RWPE1 (cell line): ENCODE measurements at regions not wholly inside any gene's neighbourhood (a gene's known extent, or its start where the extent isn't known, plus 50 kb on each side); places are given as distances from the start of the nearest gene placed in this dataset.
"Not testable (repeated sequence)": the region's sequence is repeated elsewhere in the genome, so short reads cannot be mapped to it uniquely, and the experiment has no call there.

Source experiments
- CTCF ChIA-PET: fragments of 350-600 bp; sonication (Branson Sonifier 250); formaldehyde crosslinking; extraction: SDS; loops from one replicate; lab custom pipeline; 2021; lab: Yijun Ruan, JAX
- POLR2A ChIA-PET: fragments of 400-600 bp; formaldehyde crosslinking; extraction: SDS; loops from one replicate; lab custom pipeline; 2020; ENCODE audit warnings: antibody characterized with exemption; ENCODE audit not compliant: low non-redundant PET; lab: Yijun Ruan, JAX
- DNase-seq: peaks from one replicate; pipeline ENCODE4 v3.0.0; 2012; ENCODE audit warnings: low spot score
- H3K27ac ChIP-seq: fragments of 450-650 bp; 2 replicates; pipeline ENCODE4 v1.5.1; 2017
- CTCF ChIP-seq: fragments of 450-650 bp; conservative IDR thresholded peaks from 2 replicates; pipeline ENCODE4 v1.5.1; 2017; ENCODE audit warnings: low read depth, mild to moderate bottlenecking

DNA sequence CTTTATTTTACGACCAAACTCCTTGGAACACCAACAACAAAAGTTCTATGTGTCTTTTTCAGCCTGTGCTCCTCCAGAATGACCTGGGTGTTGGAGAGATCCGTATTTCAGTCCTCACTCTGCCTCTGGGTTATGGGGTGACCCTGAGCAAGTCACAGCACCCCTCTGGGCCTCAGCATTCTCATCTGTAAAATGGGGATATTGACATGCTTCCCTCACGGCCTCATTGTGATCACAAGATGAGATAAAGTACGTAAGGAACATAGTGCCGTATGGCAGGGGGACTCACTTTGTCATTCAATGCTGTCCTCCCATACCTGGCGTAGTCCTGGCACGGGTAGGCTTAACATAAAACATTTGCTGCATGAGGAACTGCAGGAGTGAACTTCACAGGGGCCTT, 123.0 kb upstream of the HAND1 start:
- no peak overlapping the region for H3K27ac ChIP-seq
- TF ChIP-seq CTCF = no peak
- ChIA-PET POLR2A (no interaction called here), CTCF (no interaction called here)
- DNase-seq = no peak

DNA sequence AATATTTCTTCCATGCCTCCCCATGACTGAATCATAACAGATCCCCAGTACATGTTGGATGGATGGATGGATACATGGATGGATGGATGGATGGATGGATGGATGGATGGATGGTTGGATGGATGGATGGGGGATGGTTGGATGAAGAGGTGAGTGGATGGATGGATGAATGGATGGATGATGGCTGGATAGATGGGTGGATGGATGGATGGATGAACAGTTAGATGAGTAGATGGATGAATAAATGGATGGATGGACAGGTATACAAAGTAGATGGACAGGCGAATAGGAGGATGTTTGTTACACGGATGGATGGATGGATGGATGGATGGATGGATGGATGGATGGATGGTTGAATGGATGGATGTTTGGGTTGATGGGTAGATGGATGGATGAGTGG, 120.0 kb upstream of the HAND1 start:
- no peak overlapping the region for H3K27ac ChIP-seq
- ChIA-PET POLR2A (no interaction called here), CTCF (no interaction called here)
- no peak for DNase-seq
- TF ChIP-seq CTCF = no peak

DNA sequence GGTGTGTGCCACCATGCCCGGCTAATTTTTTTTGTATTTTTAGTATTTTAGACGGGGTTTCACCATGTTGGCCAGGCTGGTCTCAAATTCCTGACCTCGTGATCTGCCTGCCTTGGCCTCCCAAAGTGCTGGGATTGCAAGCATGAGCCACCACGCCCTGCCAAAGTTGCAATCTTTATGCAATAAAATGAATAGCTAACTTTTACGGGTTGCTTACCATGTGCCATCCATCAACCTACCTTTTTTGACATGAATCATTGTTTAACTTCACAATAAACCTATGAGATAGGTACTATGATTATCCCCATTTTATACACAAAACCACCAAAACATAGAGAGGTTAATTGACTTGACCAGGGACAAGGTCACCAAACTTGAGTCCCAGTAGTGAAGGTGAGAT, 118.8 kb upstream of the HAND1 start:
- CTCF ChIA-PET, H3K27ac ChIP-seq, DNase-seq, POLR2A ChIA-PET: not testable (repeated sequence)

DNA sequence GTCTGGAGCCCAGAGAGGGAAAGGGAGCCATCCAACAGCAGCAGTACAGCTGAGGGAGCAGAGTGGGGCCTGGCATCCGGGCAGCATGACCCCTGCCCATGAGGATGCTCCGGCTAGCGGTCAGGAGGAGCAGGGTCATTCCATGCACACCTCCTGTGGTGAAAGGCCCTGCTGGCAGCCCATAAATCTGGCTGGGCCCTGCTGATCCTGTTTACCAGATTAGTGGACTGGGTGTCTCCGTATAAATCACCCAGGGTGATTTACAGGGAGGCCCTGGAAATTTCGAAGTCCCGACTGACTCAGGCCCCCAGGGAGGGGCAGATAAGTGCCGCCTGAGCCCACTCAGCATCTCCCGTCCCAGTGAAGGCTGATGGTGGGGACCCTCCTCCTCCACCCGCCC, 117.6 kb upstream of the HAND1 start:
- TF ChIP-seq CTCF = no peak
- H3K27ac ChIP-seq = no peak overlapping the region
- ChIA-PET POLR2A (no interaction called here), CTCF (no interaction called here)
- no peak for DNase-seq

DNA sequence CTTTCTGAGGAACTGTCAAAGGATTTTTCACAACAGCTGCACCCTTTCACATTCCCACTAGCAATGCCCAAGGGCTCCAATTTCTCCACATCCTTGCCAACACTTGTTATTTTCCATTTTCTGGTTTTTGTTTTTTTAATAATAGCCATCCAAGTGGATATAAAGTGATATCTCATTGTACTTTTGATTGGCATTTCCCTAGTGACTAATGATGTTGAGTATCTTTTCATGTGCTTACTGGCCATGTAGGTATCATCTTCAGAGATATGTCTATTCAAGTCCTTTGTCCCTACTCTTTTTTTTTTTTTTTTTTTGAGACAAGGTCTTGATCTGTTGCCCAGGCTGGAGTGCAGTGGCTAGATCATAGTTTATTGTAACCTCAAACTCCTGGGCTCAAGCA, 115.8 kb upstream of the HAND1 start:
- POLR2A ChIA-PET = no interaction called here
- CTCF ChIA-PET = no interaction called here
- no peak for DNase-seq
- no peak for TF ChIP-seq CTCF
- no peak overlapping the region for H3K27ac ChIP-seq

DNA sequence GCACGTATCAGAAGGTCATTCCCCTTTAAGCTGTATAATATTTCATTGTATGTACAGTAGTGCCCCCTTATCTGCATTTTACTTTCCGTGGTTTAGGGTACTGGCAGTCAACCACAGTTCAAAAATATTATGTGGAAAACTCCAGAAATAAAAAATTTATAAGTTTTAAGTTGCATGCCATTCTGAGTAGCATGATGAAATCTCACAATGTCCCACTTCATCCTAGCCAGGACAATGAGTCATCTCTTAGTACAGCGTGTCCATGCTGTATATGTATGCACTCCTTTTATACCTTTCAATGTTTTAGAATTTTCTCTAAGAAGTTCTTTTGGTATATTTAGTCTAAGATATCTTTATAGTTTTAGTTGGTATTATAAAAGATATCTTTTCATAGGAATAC, 115.0 kb upstream of the HAND1 start:
- H3K27ac ChIP-seq = no peak overlapping the region
- DNase-seq = no peak
- no peak for TF ChIP-seq CTCF
- ChIA-PET CTCF (interaction anchor here (0.6 kb wide), 1 partner anchor 10 kb away, joined by 3 read pairs; no protein-coding TSS in a partner anchor), POLR2A (no interaction called here)

- H3K27ac ChIP-seq = no peak overlapping the region
- TF ChIP-seq CTCF = no peak
- no peak for DNase-seq
- ChIA-PET POLR2A (no interaction called here), CTCF (interaction anchor here (0.7 kb wide), 1 partner anchor 1698 kb away, joined by 3 read pairs; no protein-coding TSS in a partner anchor)
Observed at GRCh38 chr5:154590093-154590724, 112.2 kb upstream of the HAND1 start.
